ENCODE measurements at regions not wholly inside any gene's neighbourhood (a gene's known extent, or its start where the extent isn't known, plus 50 kb on each side); places are given as distances from the start of the nearest gene placed in this dataset.

GRCh38 chr3:105118905-105119304 lies 247.8 kb upstream of the ALCAM start:
- no peak for TF ChIP-seq EP300 (IDR thresholded peaks at IDR 0.05)
- no peak for TF ChIP-seq POLR2AphosphoS5 (IDR thresholded peaks at IDR 0.05)
- Histone ChIP-seq H3K4me3 (no peak overlapping the region), H3K9me3 (peaks cover 0 to 4% (median 0%) of the 10 kb centered on the region in 4 donors), H3K27me3 (no peaks in the 10 kb centered on the region), H3K36me3 (no peaks in the 10 kb centered on the region), H3K4me1 (no peaks in the 10 kb centered on the region), H3K27ac (replicated peaks in 1 of 4) (no peak overlapping the region)
- intact Hi-C loops (cut with DNase I) = no loop called here
- WGBS = 77% methylated on average over 3 of the region's 3 CpGs
- DNase-seq (ENCODE audit: extremely low spot score) = no peak

GRCh38 chr3:105119801-105120340 lies 246.8 kb upstream of the ALCAM start:
- DNase-seq (ENCODE audit: extremely low spot score) = no peak
- Histone ChIP-seq H3K27me3 (no peaks in the 10 kb centered on the region), H3K4me1 (no peaks in the 10 kb centered on the region), H3K9me3 (no peaks in the 10 kb centered on the region), H3K27ac (replicated peaks in 1 of 4) (no peak overlapping the region), H3K36me3 (no peaks in the 10 kb centered on the region), H3K4me3 (no peak overlapping the region)
- TF ChIP-seq CTCF (IDR thresholded peaks at IDR 0.05) = no peak
- TF ChIP-seq POLR2AphosphoS5 (IDR thresholded peaks at IDR 0.05) = no peak
- no peak for TF ChIP-seq EP300 (IDR thresholded peaks at IDR 0.05)
- TF ChIP-seq POLR2A (IDR thresholded peaks at IDR 0.05; ENCODE audit: low read depth) = no peak
- WGBS = 95% methylated on average over 4 of the region's 4 CpGs
- intact Hi-C loops (cut with DNase I) = no loop called here

GRCh38 chr3:105130911-105131310 lies 235.8 kb upstream of the ALCAM start:
- Histone ChIP-seq H3K27ac (replicated peaks in 1 of 4) (no peak overlapping the region), H3K9me3 (peaks cover 0 to 24% (median 11%) of the 10 kb centered on the region in 4 donors), H3K27me3 (no peaks in the 10 kb centered on the region), H3K4me1 (no peaks in the 10 kb centered on the region), H3K36me3 (no peaks in the 10 kb centered on the region), H3K4me3 (no peak overlapping the region)
- intact Hi-C loops (cut with DNase I) = no loop called here
- WGBS = 70% methylated on average over 3 of the region's 3 CpGs
- TF ChIP-seq EP300 (IDR thresholded peaks at IDR 0.05) (no peak), CTCF (IDR thresholded peaks at IDR 0.05) (no peak), POLR2A (IDR thresholded peaks at IDR 0.05; ENCODE audit: low read depth) (no peak), POLR2AphosphoS5 (IDR thresholded peaks at IDR 0.05) (no peak)
- no peak for DNase-seq (ENCODE audit: extremely low spot score)

GRCh38 chr3:105137911-105138310 lies 228.8 kb upstream of the ALCAM start:
- no peak overlapping the region for H3K4me3 ChIP-seq
- 68% methylated on average over 1 of the region's 1 CpG for WGBS
- H3K4me1 ChIP-seq = peaks cover 0 to 8% (median 2%) of the 10 kb centered on the region in 4 donors
- H3K27me3 ChIP-seq = no peaks in the 10 kb centered on the region
- no peak for DNase-seq (ENCODE audit: extremely low spot score)
- H3K27ac ChIP-seq (replicated peaks in 1 of 4) = no peak overlapping the region
- intact Hi-C loops (cut with DNase I) = no loop called here
- no peak for TF ChIP-seq POLR2A (IDR thresholded peaks at IDR 0.05; ENCODE audit: low read depth)
- no peak for TF ChIP-seq POLR2AphosphoS5 (IDR thresholded peaks at IDR 0.05)
- TF ChIP-seq CTCF (IDR thresholded peaks at IDR 0.05) = no peak
- no peak for TF ChIP-seq EP300 (IDR thresholded peaks at IDR 0.05)
- H3K36me3 ChIP-seq = no peaks in the 10 kb centered on the region
- no peaks in the 10 kb centered on the region for H3K9me3 ChIP-seq

DNA sequence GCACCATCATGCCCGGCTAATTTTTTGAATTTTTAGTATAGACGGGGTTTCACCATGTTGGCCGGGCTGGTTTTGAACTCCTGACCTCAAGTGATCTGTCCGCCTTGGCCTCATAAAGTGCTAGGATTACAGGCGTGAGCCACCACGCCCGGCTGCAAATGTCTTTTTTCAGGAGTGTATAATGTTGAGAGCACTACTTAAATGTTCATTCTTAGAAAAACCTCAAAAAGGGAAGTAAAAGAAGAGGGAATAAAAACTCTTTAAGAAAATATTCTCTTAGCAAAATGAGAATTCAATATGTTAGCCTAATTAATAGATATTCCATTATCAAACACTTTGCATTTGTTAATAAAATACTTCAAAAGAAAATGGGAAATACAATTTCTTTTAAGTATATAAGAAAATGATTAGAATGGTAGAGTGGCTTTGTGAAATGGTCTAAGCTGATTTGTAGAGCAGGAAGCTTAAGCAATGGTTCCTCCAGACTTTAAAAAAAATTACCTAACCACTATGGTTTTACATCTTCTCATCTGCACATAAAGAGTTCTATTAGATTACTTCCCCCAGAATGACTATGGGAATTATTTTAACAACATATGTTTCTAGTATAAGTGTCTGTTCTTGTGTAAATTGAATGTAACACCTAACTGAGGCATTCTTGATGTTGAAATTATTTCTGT lies 226.7 kb upstream of the ALCAM start:
- intact Hi-C loops (cut with DNase I) = no loop called here
- no peaks in the 10 kb centered on the region for H3K9me3 ChIP-seq
- TF ChIP-seq POLR2A (IDR thresholded peaks at IDR 0.05; ENCODE audit: low read depth) (no peak), POLR2AphosphoS5 (IDR thresholded peaks at IDR 0.05) (no peak), EP300 (IDR thresholded peaks at IDR 0.05) (no peak), CTCF (IDR thresholded peaks at IDR 0.05) (no peak)
- H3K36me3 ChIP-seq = no peaks in the 10 kb centered on the region
- H3K27me3 ChIP-seq = no peaks in the 10 kb centered on the region
- 82% methylated on average over 7 of the region's 7 CpGs for WGBS
- H3K27ac ChIP-seq (replicated peaks in 1 of 4) = no peak overlapping the region
- H3K4me1 ChIP-seq = peaks cover 0 to 8% (median 2%) of the 10 kb centered on the region in 4 donors
- no peak overlapping the region for H3K4me3 ChIP-seq
- no peak for DNase-seq (ENCODE audit: extremely low spot score)
